ENCODE measurements at regions not wholly inside any gene's neighbourhood (a gene's known extent, or its start where the extent isn't known, plus 50 kb on each side); places are given as distances from the start of the nearest gene placed in this dataset.

DNA sequence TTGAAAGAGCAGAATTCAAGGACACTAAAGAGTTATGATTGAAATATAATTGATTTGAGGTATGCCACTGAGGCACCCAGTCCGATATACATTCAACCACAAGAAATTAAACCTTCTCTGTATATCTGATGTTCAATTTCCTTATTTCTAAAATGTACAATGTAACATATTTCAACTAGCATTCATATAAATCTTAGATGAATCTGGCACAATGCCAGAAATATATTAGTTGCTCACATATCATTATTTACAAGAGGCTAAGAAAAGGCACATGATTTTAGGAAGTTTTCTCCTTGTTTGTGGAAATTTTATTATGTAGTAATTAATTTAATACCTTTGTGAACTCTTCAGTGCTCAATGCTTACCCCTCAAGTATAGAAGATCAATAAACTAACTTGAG lies 532.3 kb downstream of the KCNA4 start:
- H3K4me1 ChIP-seq (ENCODE audit: control insufficient read depth in 2 of 2, insufficient read depth in 2 of 2, low read length in 1 of 2), result no peaks in the 10 kb centered on the region
- WGBS, 2 donors, result 85 to 90% methylated on average over 1 of the region's 1 CpG
- H3K27ac ChIP-seq (ENCODE audit: low read depth in 2 of 2, low read length in 1 of 2), result no peak overlapping the region
- H3K27me3 ChIP-seq (ENCODE audit: control insufficient read depth in 1 of 2, insufficient read depth in 2 of 2, low read length in 2 of 2), result no peaks in the 10 kb centered on the region
- H3K9me3 ChIP-seq (ENCODE audit: control insufficient read depth in 2 of 2, insufficient read depth in 1 of 2, low read depth in 1 of 2, low read length in 1 of 2), result no peaks in the 10 kb centered on the region
- no peak overlapping the region for H3K4me3 ChIP-seq (ENCODE audit: low read depth in 1 of 2, low read length in 2 of 2)
- no peaks in the 10 kb centered on the region for H3K36me3 ChIP-seq (ENCODE audit: control insufficient read depth in 2 of 2, insufficient read depth in 2 of 2, low read length in 1 of 2)

DNA sequence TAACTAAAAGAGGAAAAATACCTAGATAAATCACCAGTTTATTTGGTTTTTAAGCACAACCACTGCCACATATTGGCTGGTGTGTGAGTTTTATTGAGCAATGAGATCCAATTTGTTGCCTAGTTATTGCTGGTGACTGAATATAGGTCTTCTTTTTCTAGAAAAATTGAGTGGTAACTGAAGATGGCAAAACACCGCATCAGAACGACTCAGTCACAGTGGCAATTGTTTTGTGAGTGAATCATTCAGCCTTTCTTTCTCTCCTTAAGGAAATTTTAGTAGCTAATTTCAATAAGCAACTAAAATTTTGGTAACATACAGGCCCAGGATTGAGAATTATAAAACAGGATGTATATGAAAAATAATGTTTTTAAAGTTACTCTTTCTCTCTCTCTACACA lies 533.0 kb downstream of the KCNA4 start:
- H3K4me3 ChIP-seq (ENCODE audit: low read depth in 1 of 2, low read length in 2 of 2), result no peak overlapping the region
- no peak overlapping the region for H3K27ac ChIP-seq (ENCODE audit: low read depth in 2 of 2, low read length in 1 of 2)
- 90 to 93% methylated on average over 2 of the region's 2 CpGs for WGBS, 2 donors
- H3K36me3 ChIP-seq (ENCODE audit: control insufficient read depth in 2 of 2, insufficient read depth in 2 of 2, low read length in 1 of 2), result no peaks in the 10 kb centered on the region
- H3K27me3 ChIP-seq (ENCODE audit: control insufficient read depth in 1 of 2, insufficient read depth in 2 of 2, low read length in 2 of 2), result no peaks in the 10 kb centered on the region
- no peaks in the 10 kb centered on the region for H3K9me3 ChIP-seq (ENCODE audit: control insufficient read depth in 2 of 2, insufficient read depth in 1 of 2, low read depth in 1 of 2, low read length in 1 of 2)
- no peaks in the 10 kb centered on the region for H3K4me1 ChIP-seq (ENCODE audit: control insufficient read depth in 2 of 2, insufficient read depth in 2 of 2, low read length in 1 of 2)

GRCh38 chr11:29482510-29482909 lies 534.3 kb downstream of the KCNA4 start:
- 69 to 82% methylated on average over 4 of the region's 4 CpGs for WGBS, 2 donors
- H3K27me3 ChIP-seq (ENCODE audit: control insufficient read depth in 1 of 2, insufficient read depth in 2 of 2, low read length in 2 of 2), result no peaks in the 10 kb centered on the region
- H3K9me3 ChIP-seq (ENCODE audit: control insufficient read depth in 2 of 2, insufficient read depth in 1 of 2, low read depth in 1 of 2, low read length in 1 of 2), result no peaks in the 10 kb centered on the region
- no peak overlapping the region for H3K4me3 ChIP-seq (ENCODE audit: low read depth in 1 of 2, low read length in 2 of 2)
- no peaks in the 10 kb centered on the region for H3K4me1 ChIP-seq (ENCODE audit: control insufficient read depth in 2 of 2, insufficient read depth in 2 of 2, low read length in 1 of 2)
- H3K27ac ChIP-seq (ENCODE audit: low read depth in 2 of 2, low read length in 1 of 2), result no peak overlapping the region
- H3K36me3 ChIP-seq (ENCODE audit: control insufficient read depth in 2 of 2, insufficient read depth in 2 of 2, low read length in 1 of 2), result no peaks in the 10 kb centered on the region

DNA sequence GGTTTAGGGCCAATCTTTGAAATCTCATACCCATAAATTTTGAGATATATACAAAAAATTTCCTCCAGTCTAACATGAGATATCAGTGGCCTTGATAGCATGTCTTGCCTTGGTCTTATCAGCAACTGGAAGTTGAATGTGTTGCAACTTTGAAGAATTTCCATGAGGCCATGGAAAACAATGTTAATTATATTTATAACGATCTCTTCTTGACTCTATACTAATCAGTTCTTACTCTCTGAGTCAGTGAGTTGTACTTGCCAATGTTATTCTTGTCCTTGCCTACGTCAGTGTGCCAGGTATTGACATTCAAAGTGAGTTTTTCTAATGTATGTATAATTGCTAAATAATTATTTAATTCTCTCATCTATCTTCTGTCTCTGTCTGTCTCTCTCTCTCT lies 535.1 kb downstream of the KCNA4 start:
- no peaks in the 10 kb centered on the region for H3K27me3 ChIP-seq (ENCODE audit: control insufficient read depth in 1 of 2, insufficient read depth in 2 of 2, low read length in 2 of 2)
- no peaks in the 10 kb centered on the region for H3K9me3 ChIP-seq (ENCODE audit: control insufficient read depth in 2 of 2, insufficient read depth in 1 of 2, low read depth in 1 of 2, low read length in 1 of 2)
- no peak overlapping the region for H3K4me3 ChIP-seq (ENCODE audit: low read depth in 1 of 2, low read length in 2 of 2)
- WGBS, 2 donors, result 56 to 60% methylated on average over 2 of the region's 2 CpGs
- H3K36me3 ChIP-seq (ENCODE audit: control insufficient read depth in 2 of 2, insufficient read depth in 2 of 2, low read length in 1 of 2), result no peaks in the 10 kb centered on the region
- no peak overlapping the region for H3K27ac ChIP-seq (ENCODE audit: low read depth in 2 of 2, low read length in 1 of 2)
- no peaks in the 10 kb centered on the region for H3K4me1 ChIP-seq (ENCODE audit: control insufficient read depth in 2 of 2, insufficient read depth in 2 of 2, low read length in 1 of 2)

- Histone ChIP-seq H3K9me3 (ENCODE audit: control insufficient read depth in 2 of 2, insufficient read depth in 1 of 2, low read depth in 1 of 2, low read length in 1 of 2) (no peaks in the 10 kb centered on the region), H3K4me1 (ENCODE audit: control insufficient read depth in 2 of 2, insufficient read depth in 2 of 2, low read length in 1 of 2) (no peaks in the 10 kb centered on the region)
- 88 to 92% methylated on average over 1 of the region's 1 CpG for WGBS, 2 donors
Observed at GRCh38 chr11:29480981-29481380, 535.8 kb downstream of the KCNA4 start.

GRCh38 chr11:29458252-29458651 lies 558.6 kb downstream of the KCNA4 start:
- H3K9me3 ChIP-seq (ENCODE audit: control insufficient read depth in 2 of 2, insufficient read depth in 1 of 2, low read depth in 1 of 2, low read length in 1 of 2), result peaks cover 0 to 2% of the 10 kb centered on the region in 2 donors
- no peaks in the 10 kb centered on the region for H3K4me1 ChIP-seq (ENCODE audit: control insufficient read depth in 2 of 2, insufficient read depth in 2 of 2, low read length in 1 of 2)
- H3K4me3 ChIP-seq (ENCODE audit: low read depth in 1 of 2, low read length in 2 of 2), result no peak overlapping the region
- no peak overlapping the region for H3K27ac ChIP-seq (ENCODE audit: low read depth in 2 of 2, low read length in 1 of 2)
- WGBS, 2 donors, result 33 to 41% methylated on average over 1 of the region's 1 CpG
- no peaks in the 10 kb centered on the region for H3K36me3 ChIP-seq (ENCODE audit: control insufficient read depth in 2 of 2, insufficient read depth in 2 of 2, low read length in 1 of 2)
- H3K27me3 ChIP-seq (ENCODE audit: control insufficient read depth in 1 of 2, insufficient read depth in 2 of 2, low read length in 2 of 2), result no peaks in the 10 kb centered on the region

More at GRCh38 chr11:29480981-29481380, 535.8 kb downstream of the KCNA4 start:
- no peak overlapping the region for H3K27ac ChIP-seq (ENCODE audit: low read depth in 2 of 2, low read length in 1 of 2)
- no peak overlapping the region for H3K4me3 ChIP-seq (ENCODE audit: low read depth in 1 of 2, low read length in 2 of 2)
- no peaks in the 10 kb centered on the region for H3K27me3 ChIP-seq (ENCODE audit: control insufficient read depth in 1 of 2, insufficient read depth in 2 of 2, low read length in 2 of 2)
- H3K36me3 ChIP-seq (ENCODE audit: control insufficient read depth in 2 of 2, insufficient read depth in 2 of 2, low read length in 1 of 2), result no peaks in the 10 kb centered on the region

DNA sequence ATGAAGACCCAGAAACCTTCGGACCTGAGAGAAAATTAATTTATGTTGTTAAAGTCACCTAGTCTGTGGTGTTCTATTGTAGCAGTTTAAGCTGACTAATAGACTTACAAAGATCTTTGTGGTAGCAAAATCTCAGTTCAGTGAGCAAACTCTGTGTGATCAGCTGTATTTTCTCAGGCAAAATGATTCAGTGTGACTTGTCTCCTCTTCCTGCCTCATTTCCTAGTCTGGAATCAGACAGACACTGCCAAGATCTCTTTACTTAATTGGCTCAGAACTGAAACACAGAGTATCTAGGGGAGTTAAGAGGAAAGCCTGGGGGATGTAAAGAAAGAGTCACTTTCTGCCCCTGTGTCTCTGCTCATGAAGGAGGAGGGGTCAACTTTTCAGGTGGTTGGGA lies 564.7 kb downstream of the KCNA4 start:
- Histone ChIP-seq H3K9me3 (ENCODE audit: control insufficient read depth in 2 of 2, insufficient read depth in 1 of 2, low read depth in 1 of 2, low read length in 1 of 2) (peaks cover 0 to 3% of the 10 kb centered on the region in 2 donors), H3K4me1 (ENCODE audit: control insufficient read depth in 2 of 2, insufficient read depth in 2 of 2, low read length in 1 of 2) (no peaks in the 10 kb centered on the region), H3K27me3 (ENCODE audit: control insufficient read depth in 1 of 2, insufficient read depth in 2 of 2, low read length in 2 of 2) (no peaks in the 10 kb centered on the region), H3K36me3 (ENCODE audit: control insufficient read depth in 2 of 2, insufficient read depth in 2 of 2, low read length in 1 of 2) (no peaks in the 10 kb centered on the region), H3K4me3 (ENCODE audit: low read depth in 1 of 2, low read length in 2 of 2) (no peak overlapping the region), H3K27ac (ENCODE audit: low read depth in 2 of 2, low read length in 1 of 2) (no peak overlapping the region)
- WGBS, 2 donors, result 50 to 56% methylated on average over 1 of the region's 1 CpG

DNA sequence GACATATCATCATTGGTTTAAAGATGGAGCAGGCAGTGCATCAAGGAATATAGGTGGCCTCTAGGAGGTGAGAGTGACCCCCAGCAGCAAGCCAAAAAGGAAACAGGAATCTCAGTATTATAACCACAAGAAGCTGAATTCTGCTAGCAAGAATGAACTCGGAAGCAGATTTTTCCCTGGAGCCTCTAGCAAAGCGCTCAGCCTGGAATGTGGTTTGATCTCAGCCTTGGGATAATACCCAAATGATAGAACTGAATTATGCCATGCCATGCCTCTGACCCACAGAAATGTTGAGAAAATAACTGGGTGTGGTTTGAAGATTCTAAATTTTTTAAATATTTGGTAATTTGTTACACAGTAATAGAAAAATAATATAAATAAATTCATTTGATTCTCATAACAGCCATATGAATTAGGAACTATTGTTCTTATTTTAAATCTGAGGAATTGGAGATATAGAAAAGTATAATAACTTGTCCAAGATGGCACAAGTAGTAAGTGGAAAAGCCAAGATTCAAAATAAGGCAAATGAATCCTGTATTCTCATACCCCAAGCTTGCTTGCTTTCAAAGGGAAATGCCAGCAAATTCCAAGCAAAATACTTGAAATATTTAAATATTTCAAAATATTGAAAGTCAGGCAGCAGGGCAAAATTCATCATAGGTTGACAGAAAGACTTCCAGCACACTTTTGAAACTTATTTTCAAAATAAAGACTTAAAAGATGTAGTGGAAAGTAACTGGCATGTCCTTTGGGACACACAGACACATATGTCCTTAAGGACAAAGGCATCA lies 567.4 kb downstream of the KCNA4 start:
- no peaks in the 10 kb centered on the region for H3K4me1 ChIP-seq (ENCODE audit: control insufficient read depth in 2 of 2, insufficient read depth in 2 of 2, low read length in 1 of 2)
- peaks cover 0 to 3% of the 10 kb centered on the region in 2 donors for H3K9me3 ChIP-seq (ENCODE audit: control insufficient read depth in 2 of 2, insufficient read depth in 1 of 2, low read depth in 1 of 2, low read length in 1 of 2)
- no peaks in the 10 kb centered on the region for H3K36me3 ChIP-seq (ENCODE audit: control insufficient read depth in 2 of 2, insufficient read depth in 2 of 2, low read length in 1 of 2)
- no peak overlapping the region for H3K4me3 ChIP-seq (ENCODE audit: low read depth in 1 of 2, low read length in 2 of 2)
- 83 to 88% methylated on average over 2 of the region's 2 CpGs for WGBS, 2 donors
- no peaks in the 10 kb centered on the region for H3K27me3 ChIP-seq (ENCODE audit: control insufficient read depth in 1 of 2, insufficient read depth in 2 of 2, low read length in 2 of 2)
- H3K27ac ChIP-seq (ENCODE audit: low read depth in 2 of 2, low read length in 1 of 2), result no peak overlapping the region

GRCh38 chr11:29448246-29448877 lies 568.5 kb downstream of the KCNA4 start:
- no peaks in the 10 kb centered on the region for H3K36me3 ChIP-seq (ENCODE audit: control insufficient read depth in 2 of 2, insufficient read depth in 2 of 2, low read length in 1 of 2)
- 54 to 58% methylated on average over 3 of the region's 3 CpGs for WGBS, 2 donors
- H3K9me3 ChIP-seq (ENCODE audit: control insufficient read depth in 2 of 2, insufficient read depth in 1 of 2, low read depth in 1 of 2, low read length in 1 of 2), result peaks cover 0 to 3% of the 10 kb centered on the region in 2 donors
- H3K27me3 ChIP-seq (ENCODE audit: control insufficient read depth in 1 of 2, insufficient read depth in 2 of 2, low read length in 2 of 2), result no peaks in the 10 kb centered on the region
- no peaks in the 10 kb centered on the region for H3K4me1 ChIP-seq (ENCODE audit: control insufficient read depth in 2 of 2, insufficient read depth in 2 of 2, low read length in 1 of 2)
- H3K27ac ChIP-seq (ENCODE audit: low read depth in 2 of 2, low read length in 1 of 2), result no peak overlapping the region
- H3K4me3 ChIP-seq (ENCODE audit: low read depth in 1 of 2, low read length in 2 of 2), result no peak overlapping the region

DNA sequence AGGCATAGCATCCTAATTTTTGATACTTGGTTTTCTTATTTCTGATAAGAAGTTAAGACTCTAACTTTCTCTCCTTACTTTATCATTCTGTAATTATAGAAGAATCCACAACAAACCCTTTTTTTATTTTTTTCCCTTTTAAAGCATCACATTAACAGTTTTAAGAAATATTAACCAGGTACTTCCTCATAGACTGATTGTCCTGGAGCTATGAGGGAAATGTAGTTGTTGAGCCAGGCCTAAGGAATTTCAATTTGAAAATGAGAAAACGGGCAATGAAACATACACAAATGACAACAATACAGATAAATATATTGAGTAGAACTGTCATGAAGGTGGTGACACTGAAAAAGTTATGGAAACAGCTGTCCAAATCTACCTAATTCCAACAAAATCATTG lies 569.0 kb downstream of the KCNA4 start:
- Histone ChIP-seq H3K9me3 (ENCODE audit: control insufficient read depth in 2 of 2, insufficient read depth in 1 of 2, low read depth in 1 of 2, low read length in 1 of 2) (peaks cover 0 to 3% of the 10 kb centered on the region in 2 donors), H3K4me3 (ENCODE audit: low read depth in 1 of 2, low read length in 2 of 2) (no peak overlapping the region), H3K4me1 (ENCODE audit: control insufficient read depth in 2 of 2, insufficient read depth in 2 of 2, low read length in 1 of 2) (no peaks in the 10 kb centered on the region), H3K36me3 (ENCODE audit: control insufficient read depth in 2 of 2, insufficient read depth in 2 of 2, low read length in 1 of 2) (no peaks in the 10 kb centered on the region), H3K27ac (ENCODE audit: low read depth in 2 of 2, low read length in 1 of 2) (no peak overlapping the region), H3K27me3 (ENCODE audit: control insufficient read depth in 1 of 2, insufficient read depth in 2 of 2, low read length in 2 of 2) (no peaks in the 10 kb centered on the region)
- WGBS, 2 donors, result 59 to 68% methylated on average over 1 of the region's 1 CpG

All from esophagus (tissue), 2 donors.